PC-9 (cell line): ENCODE measurements at regions not wholly inside any gene's neighbourhood (a gene's known extent, or its start where the extent isn't known, plus 50 kb on each side); places are given as distances from the start of the nearest gene placed in this dataset.

ENCODE experiments used
- BruUV-seq: library from RNA; stranded (reverse); fragments of 400-500 nt; replicated peaks from 2 replicates; lab custom pipeline; 2021; lab: Mats Ljungman, UMichigan
- CTCF ChIA-PET: fragments of 300-600 bp; sonication (Branson Sonifier 250); formaldehyde crosslinking; loops from one replicate; lab custom pipeline; 2022; ENCODE audit warnings: antibody characterized with exemption; lab: Charles Lee
- POLR2A ChIA-PET: fragments of 300-600 bp; sonication (Branson Sonifier 250); formaldehyde crosslinking; loops from one replicate; lab custom pipeline; 2022; ENCODE audit warnings: antibody characterized with exemption; ENCODE audit not compliant: unreplicated experiment; lab: Charles Lee
- DNase-seq, 2 experiments: peaks; one replicate each; pipeline versions ENCODE4 v3.0.0 to v3.0.0-alpha.2; 2015 to 2022; ENCODE audit warnings: mixed read lengths in 1 of 2
- H2AFZ ChIP-seq: fragments of 200-600 bp; sonication (generic); 2 replicates; pipeline ENCODE4 v1.8.1; 2017; ENCODE audit warnings: antibody characterized with exemption
- H3F3A ChIP-seq: fragments of 200-600 bp; sonication (generic); 2 replicates; pipeline ENCODE4 v1.8.1; 2017; ENCODE audit warnings: antibody characterized with exemption, mild to moderate bottlenecking, low read depth; ENCODE audit not compliant: insufficient read depth
- H3K27ac ChIP-seq: fragments of 200-600 bp; sonication (generic); 2 replicates; pipeline ENCODE4 v1.6.1; 2016; ENCODE audit warnings: mixed run types
- H3K27me3 ChIP-seq: fragments of 200-600 bp; sonication (generic); 2 replicates; pipeline ENCODE4 v1.6.1; 2016; ENCODE audit warnings: low read depth, mixed run types; ENCODE audit not compliant: insufficient read depth
- H3K36me3 ChIP-seq: fragments of 200-600 bp; sonication (generic); 2 replicates; pipeline ENCODE4 v1.6.1; 2016; ENCODE audit warnings: low read depth, mixed run types
- H3K4me1 ChIP-seq: fragments of 200-600 bp; sonication (generic); replicated peaks from 2 replicates; pipeline ENCODE4 v1.6.1; 2016; ENCODE audit warnings: mixed run types; ENCODE audit not compliant: insufficient read depth
- H3K4me2 ChIP-seq: fragments of 200-600 bp; sonication (generic); 2 replicates; pipeline ENCODE4 v1.6.1; 2017; ENCODE audit warnings: mixed run types
- H3K4me3 ChIP-seq: fragments of 200-600 bp; sonication (generic); 2 replicates; pipeline ENCODE4 v1.6.1; 2016; ENCODE audit warnings: mixed run types
- H3K79me2 ChIP-seq: fragments of 200-600 bp; sonication (generic); 2 replicates; pipeline ENCODE4 v1.6.1; 2017; ENCODE audit warnings: low read depth, mixed run types
- H3K9me2 ChIP-seq: fragments of 200-600 bp; sonication (generic); 2 replicates; pipeline ENCODE4 v1.8.1; 2017; ENCODE audit warnings: mild to moderate bottlenecking; ENCODE audit not compliant: insufficient read depth
- H3K9me3 ChIP-seq: fragments of 200-600 bp; sonication (generic); 2 replicates; pipeline ENCODE4 v1.8.1; 2016; ENCODE audit warnings: low read depth; ENCODE audit not compliant: insufficient read depth
- H4K20me1 ChIP-seq: fragments of 200-600 bp; sonication (generic); 2 replicates; pipeline ENCODE4 v1.8.1; 2017; ENCODE audit not compliant: insufficient read depth
- CTCF ChIP-seq: fragments of 200-600 bp; sonication (generic); conservative IDR thresholded peaks from 2 replicates; pipeline ENCODE4 v1.6.1; 2017; ENCODE audit warnings: mixed run types, antibody characterized with exemption, mild to moderate bottlenecking, moderate library complexity
- EZH2 ChIP-seq: fragments of 200-600 bp; sonication (generic); IDR thresholded peaks from 2 replicates; pipeline ENCODE4 v1.8.0; 2017; ENCODE audit warnings: antibody characterized with exemption, low read depth
- intact Hi-C: fragments of 100-400 bp; cut with micrococcal nuclease; formaldehyde crosslinking; loops from one replicate; pipeline ENCODE4 v1.10.0; 2022; ENCODE audit not compliant: unreplicated experiment

GRCh38 chr2:22729466-22729865 lies 655.5 kb upstream of the KLHL29 start:
- Histone ChIP-seq H3K79me2 (no peaks in the 10 kb centered on the region), H3K4me3 (no peak overlapping the region), H4K20me1 (no peaks in the 10 kb centered on the region; the same call in 1 of the 2 replicates), H3K27me3 (no peaks in the 10 kb centered on the region), H3K4me1 (no peaks in the 10 kb centered on the region), H3K9me2 (no peaks in the 10 kb centered on the region), H3K9me3 (no peaks in the 10 kb centered on the region), H2AFZ (no peak overlapping the region), H3K4me2 (no peak overlapping the region), H3K27ac (no peak overlapping the region), H3K36me3 (no peaks in the 10 kb centered on the region), H3F3A (no peaks in the 10 kb centered on the region)
- BruUV-seq = no TSS peak
- TF ChIP-seq CTCF = no peak
- TF ChIP-seq EZH2 = no peak
- CTCF ChIA-PET = no interaction called here
- DNase-seq = no peak
- intact Hi-C loops = no loop called here
- POLR2A ChIA-PET = no interaction called here

GRCh38 chr2:22734373-22735045 lies 650.5 kb upstream of the KLHL29 start:
- no peak for DNase-seq
- BruUV-seq = no TSS peak
- Histone ChIP-seq H3K9me3 (no peaks in the 10 kb centered on the region), H3K4me2 (no peak overlapping the region), H3K27me3 (no peaks in the 10 kb centered on the region), H3K79me2 (no peaks in the 10 kb centered on the region), H2AFZ (no peak overlapping the region), H3K4me3 (no peak overlapping the region), H3K36me3 (no peaks in the 10 kb centered on the region), H3K9me2 (no peaks in the 10 kb centered on the region), H3K27ac (no peak overlapping the region), H4K20me1 (no peaks in the 10 kb centered on the region; the same call in 1 of the 2 replicates), H3K4me1 (no peaks in the 10 kb centered on the region), H3F3A (no peaks in the 10 kb centered on the region)
- intact Hi-C loops = no loop called here
- ChIA-PET POLR2A (no interaction called here), CTCF (no interaction called here)
- TF ChIP-seq EZH2 = no peak
- TF ChIP-seq CTCF = no peak

DNA sequence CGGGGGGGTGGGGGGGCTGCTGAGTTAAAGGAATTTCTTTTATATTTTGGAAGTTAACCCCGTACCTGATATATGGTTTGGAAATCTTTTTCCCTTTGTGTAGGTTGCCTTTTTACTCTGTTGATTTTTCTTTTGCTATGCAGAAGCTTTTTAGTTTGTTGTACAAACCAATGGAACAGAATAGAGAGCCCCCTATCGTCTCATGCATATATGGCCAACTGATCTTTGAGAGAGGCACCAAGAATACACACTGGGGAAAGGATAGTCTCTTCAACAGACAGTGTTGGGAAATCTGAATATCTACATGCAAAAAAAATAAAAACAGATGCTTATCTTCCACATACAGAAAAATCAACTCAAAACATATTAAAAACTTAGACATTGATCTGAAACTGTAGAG lies 647.8 kb upstream of the KLHL29 start:
- Histone ChIP-seq H2AFZ (no peak overlapping the region), H3F3A (no peaks in the 10 kb centered on the region), H3K27me3 (no peaks in the 10 kb centered on the region), H4K20me1 (no peaks in the 10 kb centered on the region; the same call in 1 of the 2 replicates), H3K4me1 (no peaks in the 10 kb centered on the region), H3K4me2 (no peak overlapping the region), H3K79me2 (no peaks in the 10 kb centered on the region), H3K4me3 (no peak overlapping the region), H3K36me3 (no peaks in the 10 kb centered on the region), H3K27ac (no peak overlapping the region), H3K9me3 (no peaks in the 10 kb centered on the region), H3K9me2 (no peaks in the 10 kb centered on the region)
- intact Hi-C loops = no loop called here
- TF ChIP-seq EZH2 (no peak), CTCF (no peak)
- no peak for DNase-seq
- CTCF ChIA-PET = no interaction called here
- BruUV-seq = no TSS peak
- POLR2A ChIA-PET = no interaction called here
